Ovary (tissue), 7 donors: ENCODE measurements at regions not wholly inside any gene's neighbourhood (a gene's known extent, or its start where the extent isn't known, plus 50 kb on each side); places are given as distances from the start of the nearest gene placed in this dataset.

Source experiments
- DNase-seq, 5 donors: peaks; one replicate each; pipeline ENCODE4 v3.0.0-alpha.2; 2019 to 2020
- H3K27ac ChIP-seq, 2 donors: fragments of 200-600 bp; one replicate each; pipeline versions ENCODE4 v1.5.1 to v1.8.0; 2019 to 2022
- H3K27me3 ChIP-seq: fragments of 200-600 bp; one replicate; pipeline ENCODE4 v1.8.0; 2022
- H3K36me3 ChIP-seq: fragments of 200-600 bp; sonication (generic); one replicate; pipeline ENCODE4 v1.5.1; 2019
- H3K4me1 ChIP-seq: one replicate; pipeline ENCODE4 v1.8.1; 2013; ENCODE audit warnings: mild to moderate bottlenecking, moderate library complexity; ENCODE audit not compliant: insufficient read depth
- H3K4me3 ChIP-seq: fragments of 200-600 bp; sonication (generic); one replicate; pipeline ENCODE4 v1.5.1; 2017
- H3K9me3 ChIP-seq, 2 donors: fragments of 200-600 bp in 1 of 2; sonication (generic) in 1 of 2; one replicate each; pipeline versions ENCODE4 v1.5.1 to v1.8.1; 2013 to 2019; ENCODE audit warnings: mild to moderate bottlenecking in 1 of 2, moderate library complexity in 1 of 2
- CTCF ChIP-seq, 3 donors: fragments of 450-650 bp in 2 of 3; fragments of 200-600 bp in 1 of 3; IDR thresholded peaks; one replicate each; pipeline versions ENCODE4 v1.5.1 to v1.8.0; 2016 to 2022; ENCODE audit warnings: antibody characterized with exemption in 3 of 3, mild to moderate bottlenecking in 1 of 3
- EP300 ChIP-seq: sonication (generic); formaldehyde crosslinking; IDR thresholded peaks from one replicate; pipeline ENCODE4 v1.6.1; 2017; ENCODE audit warnings: antibody characterized with exemption
- POLR2A ChIP-seq: fragments of 450-650 bp; IDR thresholded peaks from one replicate; pipeline ENCODE4 v1.6.1; 2017; ENCODE audit warnings: antibody characterized with exemption, mild to moderate bottlenecking, moderate library complexity
- WGBS, 3 donors: extraction: QIAGEN DNeasy Blood & Tissue Kit in 1 of 3; methylation state at CpG; one replicate each; pipeline versions ENCODE4 v1.1.5 to v1.1.7; 2013 to 2017; 5-methylcytosine and 5-hydroxymethylcytosine counted together
- intact Hi-C, 4 donors: fragments of 100-400 bp; cut with DNase I; formaldehyde crosslinking; loops; one replicate each; pipeline versions ENCODE4 v1.11.0 to v1.15.1; 2022 to 2023
- donor health status: DM: no; HTN: no; CAD: no; lungs with moderate emphysema.
- donor health status: DM: no; HTN: no; CAD: no.
- donor health status: Bipolar disorder and iron deficiency.
- donor health status: DM: no; HTN: no; CAD: no.
- donor health status: DM: yes; HTN: yes; CAD: no.

DNA sequence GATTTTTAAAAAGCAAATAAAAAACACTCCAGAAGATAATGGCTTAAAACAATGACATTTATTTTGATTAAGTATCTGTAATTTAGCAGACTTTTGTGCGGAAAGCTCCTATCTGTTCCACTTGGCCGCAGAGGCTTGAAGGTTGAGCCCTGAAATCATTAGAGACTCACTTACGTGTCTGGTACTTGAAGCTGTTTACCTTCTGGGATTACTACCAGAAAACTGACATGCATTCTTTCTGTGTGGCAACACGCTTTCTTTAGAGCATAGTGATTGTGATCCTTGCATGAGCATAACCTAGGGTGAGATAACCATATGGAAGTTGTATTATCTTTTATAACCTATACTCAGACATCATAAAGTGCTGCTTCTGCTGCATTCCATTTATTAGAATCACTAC, 298.5 kb downstream of the SI start:
- Histone ChIP-seq H3K4me3 (no peak overlapping the region), H3K36me3 (no peaks in the 10 kb centered on the region), H3K4me1 (no peaks in the 10 kb centered on the region), H3K9me3 (no peaks in the 10 kb centered on the region), H3K27me3 (no peaks in the 10 kb centered on the region), H3K27ac (no peak overlapping the region)
- intact Hi-C loops: no loop called here
- TF ChIP-seq CTCF (IDR thresholded peaks at IDR 0.05): no peak
- TF ChIP-seq EP300: no peak
- no peak for TF ChIP-seq POLR2A
- 35 to 54% (median 37%) methylated on average over 4 of the region's 4 CpGs for WGBS, 3 donors
- no peak for DNase-seq

DNA sequence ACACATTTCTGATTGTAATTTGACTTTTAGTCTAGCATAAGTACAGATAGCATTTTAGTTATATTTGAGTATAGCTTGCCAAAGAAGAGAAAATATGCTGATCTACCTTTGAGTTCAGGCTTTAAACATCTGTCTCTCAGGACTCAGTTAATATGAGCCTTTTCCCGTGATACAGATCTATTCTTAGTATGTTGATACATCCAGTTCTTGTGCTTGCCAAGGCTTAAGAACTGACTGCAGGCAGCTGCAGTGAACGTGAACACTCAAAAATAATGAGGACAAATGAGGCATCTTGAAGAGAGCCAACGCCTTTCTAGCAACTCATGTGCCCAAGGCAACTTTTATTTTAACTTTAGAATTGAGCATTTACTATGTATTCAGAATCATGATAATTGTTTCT, 325.5 kb downstream of the SI start:
- H3K36me3 ChIP-seq: no peaks in the 10 kb centered on the region
- intact Hi-C loops: no loop called here
- DNase-seq: no peak
- no peak overlapping the region for H3K4me3 ChIP-seq
- H3K27me3 ChIP-seq: no peaks in the 10 kb centered on the region
- TF ChIP-seq EP300 (no peak), CTCF (IDR thresholded peaks at IDR 0.05) (no peak), POLR2A (no peak)
- no peak overlapping the region for H3K27ac ChIP-seq
- no peaks in the 10 kb centered on the region for H3K4me1 ChIP-seq
- WGBS, 3 donors: 41 to 53% (median 45%) methylated on average over 3 of the region's 3 CpGs
- H3K9me3 ChIP-seq: no peaks in the 10 kb centered on the region

- Histone ChIP-seq H3K36me3 (no peaks in the 10 kb centered on the region), H3K4me1 (no peaks in the 10 kb centered on the region), H3K4me3 (no peak overlapping the region), H3K9me3 (no peaks in the 10 kb centered on the region), H3K27me3 (no peaks in the 10 kb centered on the region), H3K27ac (no peak overlapping the region)
- no peak for TF ChIP-seq CTCF (IDR thresholded peaks at IDR 0.05)
- TF ChIP-seq EP300: no peak
- TF ChIP-seq POLR2A: no peak
- no peak for DNase-seq
- intact Hi-C loops: no loop called here
These were observed 329.7 kb downstream of the SI start for GRCh38 chr3:164748626-164749025.

DNA sequence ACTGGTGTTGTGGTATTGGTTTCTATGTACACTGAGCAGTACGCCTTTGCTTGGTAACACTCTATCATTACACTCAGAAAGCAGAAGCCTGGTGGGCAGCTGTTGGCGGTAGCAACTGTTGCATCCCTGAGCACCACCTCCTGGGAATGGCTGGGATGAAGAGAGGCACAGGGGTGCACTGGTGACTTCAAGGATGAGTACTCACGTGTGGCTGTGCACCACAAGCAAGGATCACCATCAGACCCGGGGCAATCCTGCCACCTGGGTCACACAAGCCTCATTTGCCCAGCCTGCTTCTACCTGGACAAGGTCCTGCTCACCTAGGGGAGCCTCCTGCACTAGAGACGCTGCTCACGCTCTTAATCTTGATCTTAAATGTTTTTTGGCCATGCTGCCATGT, 336.4 kb downstream of the SI start:
- no peak for DNase-seq
- H3K27ac ChIP-seq: no peak overlapping the region
- no peaks in the 10 kb centered on the region for H3K36me3 ChIP-seq
- TF ChIP-seq CTCF (IDR thresholded peaks at IDR 0.05): no peak
- intact Hi-C loops: no loop called here
- H3K4me1 ChIP-seq: no peaks in the 10 kb centered on the region
- no peaks in the 10 kb centered on the region for H3K9me3 ChIP-seq
- no peak overlapping the region for H3K4me3 ChIP-seq
- 88 to 91% (median 89%) methylated on average over 6 of the region's 6 CpGs for WGBS, 3 donors
- H3K27me3 ChIP-seq: no peaks in the 10 kb centered on the region

DNA sequence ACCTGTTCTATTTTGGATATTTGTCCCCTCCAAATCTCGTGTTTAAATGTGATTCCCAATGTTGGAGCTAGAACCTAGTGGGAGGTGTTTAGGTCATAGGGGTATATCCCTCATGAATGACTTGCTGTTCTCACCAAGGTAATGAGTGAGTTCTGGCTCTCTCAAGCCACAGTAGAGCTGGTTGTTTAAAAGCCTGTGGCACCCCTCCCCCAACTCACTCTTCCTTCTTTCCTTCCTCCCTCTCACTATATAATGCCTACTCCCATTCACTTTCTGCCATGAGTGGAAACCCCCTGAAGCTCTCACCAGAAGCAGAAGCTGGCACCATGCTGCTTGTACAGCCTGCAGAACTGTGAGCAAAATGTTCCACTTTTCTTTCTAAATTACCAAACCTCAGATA, 341.1 kb downstream of the SI start:
- no peaks in the 10 kb centered on the region for H3K27me3 ChIP-seq
- no peaks in the 10 kb centered on the region for H3K4me1 ChIP-seq
- H3K4me3 ChIP-seq: no peak overlapping the region
- 59 to 69% (median 59%) methylated on average over 1 of the region's 1 CpG for WGBS, 3 donors
- H3K9me3 ChIP-seq: no peaks in the 10 kb centered on the region
- TF ChIP-seq CTCF (IDR thresholded peaks at IDR 0.05) (no peak), EP300 (no peak), POLR2A (no peak)
- intact Hi-C loops: no loop called here
- H3K27ac ChIP-seq: no peak overlapping the region
- no peaks in the 10 kb centered on the region for H3K36me3 ChIP-seq
- no peak for DNase-seq
